22Rv1 (cell line): ENCODE measurements at regions not wholly inside any gene's neighbourhood (a gene's known extent, or its start where the extent isn't known, plus 50 kb on each side); places are given as distances from the start of the nearest gene placed in this dataset.

Source experiments
- ZFX ChIP-seq: fragments of 450-650 bp; IDR thresholded peaks from 2 replicates; pipeline ENCODE4 v1.6.1; 2017; ENCODE audit warnings: antibody characterized with exemption, borderline replicate concordance
- TF ChIP-seq, protein P1 (sequence below): fragments of 450-650 bp; IDR thresholded peaks from 2 replicates; pipeline ENCODE4 v1.5.1; 2017; ENCODE audit warnings: mild to moderate bottlenecking

DNA sequence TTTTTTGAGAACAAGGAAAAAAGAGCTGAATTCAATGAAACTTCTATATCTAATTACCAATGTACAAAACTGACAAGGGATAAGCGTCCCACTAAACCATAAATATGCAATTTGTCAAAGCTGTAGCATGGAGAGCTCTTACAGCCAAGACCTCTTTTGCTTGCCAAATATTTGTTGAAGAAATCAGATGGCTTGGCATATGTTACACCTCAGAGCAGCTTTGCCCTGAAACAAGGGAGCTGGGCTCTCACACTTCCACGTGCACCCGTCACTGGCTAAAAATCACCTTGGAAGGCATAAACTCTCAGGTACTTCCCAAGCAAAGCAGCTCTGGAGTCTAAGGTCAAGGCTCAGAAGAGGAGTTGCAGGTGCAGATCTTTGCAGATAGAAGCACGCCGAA, 324.7 kb upstream of the SLCO3A1 start:
- TF ChIP-seq, protein P1, sequence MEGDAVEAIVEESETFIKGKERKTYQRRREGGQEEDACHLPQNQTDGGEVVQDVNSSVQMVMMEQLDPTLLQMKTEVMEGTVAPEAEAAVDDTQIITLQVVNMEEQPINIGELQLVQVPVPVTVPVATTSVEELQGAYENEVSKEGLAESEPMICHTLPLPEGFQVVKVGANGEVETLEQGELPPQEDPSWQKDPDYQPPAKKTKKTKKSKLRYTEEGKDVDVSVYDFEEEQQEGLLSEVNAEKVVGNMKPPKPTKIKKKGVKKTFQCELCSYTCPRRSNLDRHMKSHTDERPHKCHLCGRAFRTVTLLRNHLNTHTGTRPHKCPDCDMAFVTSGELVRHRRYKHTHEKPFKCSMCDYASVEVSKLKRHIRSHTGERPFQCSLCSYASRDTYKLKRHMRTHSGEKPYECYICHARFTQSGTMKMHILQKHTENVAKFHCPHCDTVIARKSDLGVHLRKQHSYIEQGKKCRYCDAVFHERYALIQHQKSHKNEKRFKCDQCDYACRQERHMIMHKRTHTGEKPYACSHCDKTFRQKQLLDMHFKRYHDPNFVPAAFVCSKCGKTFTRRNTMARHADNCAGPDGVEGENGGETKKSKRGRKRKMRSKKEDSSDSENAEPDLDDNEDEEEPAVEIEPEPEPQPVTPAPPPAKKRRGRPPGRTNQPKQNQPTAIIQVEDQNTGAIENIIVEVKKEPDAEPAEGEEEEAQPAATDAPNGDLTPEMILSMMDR = no peak
- TF ChIP-seq ZFX = no peak
